ENCODE measurements at regions not wholly inside any gene's neighbourhood (a gene's known extent, or its start where the extent isn't known, plus 50 kb on each side); places are given as distances from the start of the nearest gene placed in this dataset.
"Not testable (repeated sequence)": the region's sequence is repeated elsewhere in the genome, so short reads cannot be mapped to it uniquely, and the experiment has no call there.

- peak; percentile 52 for DNase-seq
Observed at GRCh38 chr7:3094701-3095445, 51.2 kb upstream of the CARD11 start.

GRCh38 chr7:3097734-3098133 lies 54.1 kb upstream of the CARD11 start:
- no peak for DNase-seq

- DNase-seq, result no peak
Observed at GRCh38 chr7:3102159-3102558, 58.5 kb upstream of the CARD11 start.

- no peak for DNase-seq
Observed at GRCh38 chr7:3103614-3104398, 60.1 kb upstream of the CARD11 start.

- DNase-seq, result no peak
Observed at GRCh38 chr7:3105856-3106255, 62.2 kb upstream of the CARD11 start.

- no peak for DNase-seq
Observed at GRCh38 chr7:3106361-3106826, 62.7 kb upstream of the CARD11 start.

GRCh38 chr7:3107228-3107763 lies 63.6 kb upstream of the CARD11 start:
- no peak for DNase-seq

GRCh38 chr7:3107889-3108570 lies 64.4 kb upstream of the CARD11 start:
- DNase-seq, result no peak

- DNase-seq, result no peak
Observed at GRCh38 chr7:3109311-3109915, 65.7 kb upstream of the CARD11 start.

GRCh38 chr7:3112479-3113134 lies 68.9 kb upstream of the CARD11 start:
- peak; percentile 24 for DNase-seq

- DNase-seq, result no peak
Observed at GRCh38 chr7:3114917-3115316, 71.2 kb upstream of the CARD11 start.

GRCh38 chr7:3117081-3117480 lies 73.4 kb upstream of the CARD11 start:
- no peak for DNase-seq

- DNase-seq, result peak; percentile 29
Observed at GRCh38 chr7:3117488-3118231, 74.0 kb upstream of the CARD11 start.

- not testable (repeated sequence) for DNase-seq
Observed at GRCh38 chr7:3119352-3119927, 75.8 kb upstream of the CARD11 start.

- no peak for DNase-seq
Observed at GRCh38 chr7:3119963-3120362, 76.3 kb upstream of the CARD11 start.

- no peak for DNase-seq
Observed at GRCh38 chr7:3120513-3120912, 76.8 kb upstream of the CARD11 start.

GRCh38 chr7:3128857-3129490 lies 85.3 kb upstream of the CARD11 start:
- no peak for DNase-seq

- no peak for DNase-seq
Observed at GRCh38 chr7:3133811-3134385, 90.2 kb upstream of the CARD11 start.

GRCh38 chr7:3134745-3135144 lies 91.1 kb upstream of the CARD11 start:
- DNase-seq, result no peak

GRCh38 chr7:3135626-3136025 lies 92.0 kb upstream of the CARD11 start:
- no peak for DNase-seq
